Panc1 (cell line): ENCODE measurements at regions not wholly inside any gene's neighbourhood (a gene's known extent, or its start where the extent isn't known, plus 50 kb on each side); places are given as distances from the start of the nearest gene placed in this dataset.

Experiments used
- ATAC-seq: fragments of 200-7000 bp; cut with Tn5 transposase; 2 replicates; pipeline ENCODE4 v1.9.1; 2020; ENCODE audit warnings: mild to moderate bottlenecking, moderate library complexity
- BruUV-seq: library from RNA; stranded (reverse); fragments of 400-500 nt; replicated peaks from 2 replicates; lab custom pipeline; 2021; lab: Mats Ljungman, UMichigan
- CTCF ChIA-PET: fragments of 300-600 bp; sonication (Branson Sonifier 250); formaldehyde crosslinking; loops from one replicate; lab custom pipeline; 2022; ENCODE audit warnings: antibody characterized with exemption; lab: Charles Lee
- POLR2A ChIA-PET: fragments of 300-600 bp; sonication (Branson Sonifier 250); formaldehyde crosslinking; loops from one replicate; lab custom pipeline; 2022; ENCODE audit warnings: antibody characterized with exemption; lab: Charles Lee
- DNase-seq: peaks from one replicate; pipeline ENCODE4 v3.0.0-alpha.2; 2010; ENCODE audit warnings: low read depth, low spot score
- H3K27ac ChIP-seq: 2 replicates; pipeline ENCODE4 v1.5.1; 2011; ENCODE audit warnings: mild to moderate bottlenecking, low read length, inconsistent platforms
- H3K27me3 ChIP-seq: fragments of 200-500 bp; sonication (Bioruptor generic); 2 replicates; pipeline ENCODE4 v1.6.0; 2014; ENCODE audit warnings: low read length, inconsistent platforms; ENCODE audit not compliant: control insufficient read depth, insufficient read depth
- H3K36me3 ChIP-seq: fragments of 200-500 bp; sonication (Bioruptor generic); 2 replicates; pipeline ENCODE4 v1.5.1; 2014; ENCODE audit warnings: inconsistent platforms, mild to moderate bottlenecking, low read length, moderate library complexity; ENCODE audit not compliant: control insufficient read depth, insufficient read depth
- H3K4me1 ChIP-seq: 2 replicates; pipeline ENCODE4 v1.5.1; 2011; ENCODE audit warnings: inconsistent platforms, mild to moderate bottlenecking, low read length, moderate library complexity; ENCODE audit not compliant: control insufficient read depth, insufficient read depth
- H3K4me3 ChIP-seq, 2 experiments: 2 replicates each; pipeline ENCODE4 v1.5.1; 2011 to 2012; ENCODE audit warnings: low read depth in 2 of 2, low read length in 2 of 2, mild to moderate bottlenecking in 2 of 2, inconsistent platforms in 1 of 2, moderate library complexity in 1 of 2
- H3K9me3 ChIP-seq: fragments of 200-500 bp; sonication (Bioruptor generic); 2 replicates; pipeline ENCODE4 v1.5.1; 2014; ENCODE audit warnings: low read depth, mild to moderate bottlenecking, inconsistent platforms, low read length, moderate library complexity; ENCODE audit not compliant: control insufficient read depth, insufficient read depth
- CTCF ChIP-seq: fragments of 450-650 bp; IDR thresholded peaks from 2 replicates; pipeline ENCODE4 v1.5.1; 2017; ENCODE audit warnings: mild to moderate bottlenecking
- POLR2AphosphoS5 ChIP-seq: IDR thresholded peaks from 2 replicates; pipeline ENCODE4 v1.6.1; 2012; ENCODE audit warnings: mild to moderate bottlenecking, low read depth, low read length, moderate library complexity
- SIN3A ChIP-seq: IDR thresholded peaks from 2 replicates; pipeline ENCODE4 v1.6.1; 2012; ENCODE audit warnings: low read depth, mild to moderate bottlenecking, low read length, moderate library complexity, borderline replicate concordance; ENCODE audit not compliant: insufficient read depth
- TCF7L2 ChIP-seq: IDR thresholded peaks from 2 replicates; pipeline ENCODE4 v1.6.1; 2011; ENCODE audit warnings: mild to moderate bottlenecking, low read depth, low read length, inconsistent platforms
- in situ Hi-C: cut with HindIII; loops from 2 replicates; pipeline ENCODE4 v1.10.0; 2016; ENCODE audit warnings: low sequenced_read_pairs, low pct_unique_long_range_greater_than_20kb
- intact Hi-C: fragments of 100-400 bp; cut with micrococcal nuclease; formaldehyde crosslinking; loops from one replicate; pipeline ENCODE4 v1.10.0; 2022; ENCODE audit not compliant: unreplicated experiment
- TF ChIP-seq, protein P1 (sequence below), 2 experiments: IDR thresholded peaks; 2 replicates each; pipeline ENCODE4 v1.6.1; 2011 to 2012; ENCODE audit warnings: low read depth in 2 of 2, control low read depth in 1 of 2, low read length in 1 of 2, mild to moderate bottlenecking in 1 of 2, moderate library complexity in 1 of 2; ENCODE audit not compliant: insufficient read depth in 1 of 2

DNA sequence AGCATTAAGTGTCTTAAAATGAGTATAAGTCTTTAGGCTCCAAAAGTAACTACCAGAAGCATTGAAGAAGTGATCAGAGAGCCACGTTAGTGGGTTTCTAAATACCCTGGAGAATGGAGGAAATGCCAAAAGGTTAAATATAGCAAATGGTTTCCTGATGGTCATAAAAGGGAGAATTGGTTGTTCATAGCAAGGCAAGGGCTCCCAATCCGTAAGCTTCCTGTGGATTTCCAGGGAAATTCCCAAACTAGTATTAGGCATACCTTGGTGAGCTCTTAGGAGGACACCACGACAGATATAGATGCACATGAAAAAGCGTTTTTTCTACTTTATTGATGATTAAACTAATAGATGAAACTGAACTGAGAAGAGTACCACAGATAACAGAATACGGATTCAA, 410.9 kb downstream of the FOXO1 start:
- BruUV-seq, result no TSS peak
- in situ Hi-C loops, result no loop called here

DNA sequence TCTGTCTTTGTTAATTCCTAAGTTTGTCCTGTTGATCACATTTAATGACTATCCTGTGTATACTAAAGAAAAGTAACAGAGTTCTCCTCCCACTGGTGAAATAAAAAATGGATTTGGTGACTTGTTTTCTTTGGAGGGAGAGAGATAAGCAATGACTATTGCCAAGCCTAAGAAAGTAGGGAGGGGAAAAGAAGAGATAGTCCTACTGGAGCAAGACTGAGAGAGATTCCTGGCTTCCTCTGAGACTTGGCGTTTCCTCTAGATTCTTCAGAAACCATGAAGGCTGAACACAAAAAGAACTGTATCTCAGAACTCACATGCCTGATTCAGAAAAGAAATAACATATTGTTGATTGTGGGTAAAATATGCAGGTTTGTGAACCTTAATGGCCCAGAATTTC, 406.5 kb downstream of the FOXO1 start:
- H3K4me1 ChIP-seq, result no peaks in the 10 kb centered on the region
- in situ Hi-C loops, result no loop called here
- CTCF ChIA-PET, result no interaction called here
- no peaks in the 10 kb centered on the region for H3K27me3 ChIP-seq
- no peak overlapping the region for H3K4me3 ChIP-seq
- H3K9me3 ChIP-seq, result no peaks in the 10 kb centered on the region
- H3K36me3 ChIP-seq, result no peaks in the 10 kb centered on the region
- ATAC-seq (no peak), DNase-seq (no peak)
- POLR2A ChIA-PET, result no interaction called here
- BruUV-seq, result no TSS peak
- H3K27ac ChIP-seq, result no peak overlapping the region
- TF ChIP-seq, protein P1, sequence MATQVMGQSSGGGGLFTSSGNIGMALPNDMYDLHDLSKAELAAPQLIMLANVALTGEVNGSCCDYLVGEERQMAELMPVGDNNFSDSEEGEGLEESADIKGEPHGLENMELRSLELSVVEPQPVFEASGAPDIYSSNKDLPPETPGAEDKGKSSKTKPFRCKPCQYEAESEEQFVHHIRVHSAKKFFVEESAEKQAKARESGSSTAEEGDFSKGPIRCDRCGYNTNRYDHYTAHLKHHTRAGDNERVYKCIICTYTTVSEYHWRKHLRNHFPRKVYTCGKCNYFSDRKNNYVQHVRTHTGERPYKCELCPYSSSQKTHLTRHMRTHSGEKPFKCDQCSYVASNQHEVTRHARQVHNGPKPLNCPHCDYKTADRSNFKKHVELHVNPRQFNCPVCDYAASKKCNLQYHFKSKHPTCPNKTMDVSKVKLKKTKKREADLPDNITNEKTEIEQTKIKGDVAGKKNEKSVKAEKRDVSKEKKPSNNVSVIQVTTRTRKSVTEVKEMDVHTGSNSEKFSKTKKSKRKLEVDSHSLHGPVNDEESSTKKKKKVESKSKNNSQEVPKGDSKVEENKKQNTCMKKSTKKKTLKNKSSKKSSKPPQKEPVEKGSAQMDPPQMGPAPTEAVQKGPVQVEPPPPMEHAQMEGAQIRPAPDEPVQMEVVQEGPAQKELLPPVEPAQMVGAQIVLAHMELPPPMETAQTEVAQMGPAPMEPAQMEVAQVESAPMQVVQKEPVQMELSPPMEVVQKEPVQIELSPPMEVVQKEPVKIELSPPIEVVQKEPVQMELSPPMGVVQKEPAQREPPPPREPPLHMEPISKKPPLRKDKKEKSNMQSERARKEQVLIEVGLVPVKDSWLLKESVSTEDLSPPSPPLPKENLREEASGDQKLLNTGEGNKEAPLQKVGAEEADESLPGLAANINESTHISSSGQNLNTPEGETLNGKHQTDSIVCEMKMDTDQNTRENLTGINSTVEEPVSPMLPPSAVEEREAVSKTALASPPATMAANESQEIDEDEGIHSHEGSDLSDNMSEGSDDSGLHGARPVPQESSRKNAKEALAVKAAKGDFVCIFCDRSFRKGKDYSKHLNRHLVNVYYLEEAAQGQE (IDR thresholded peaks at IDR 0.05; ENCODE audit: insufficient read depth in 1 of 2, low read depth in 2 of 2, low read length in 1 of 2), result no peak
- no peak for TF ChIP-seq POLR2AphosphoS5
- no peak for TF ChIP-seq SIN3A
- no peak for TF ChIP-seq TCF7L2
- TF ChIP-seq CTCF, result no peak
- intact Hi-C loops, result no loop called here

More for the DNA sequence above, 410.9 kb downstream of the FOXO1 start:
- no peaks in the 10 kb centered on the region for H3K9me3 ChIP-seq
- TF ChIP-seq TCF7L2 (no peak), SIN3A (no peak), CTCF (no peak), POLR2AphosphoS5 (no peak)
- TF ChIP-seq, protein P1 (IDR thresholded peaks at IDR 0.05; ENCODE audit: insufficient read depth in 1 of 2, low read depth in 2 of 2, low read length in 1 of 2), result no peak
- no peak for DNase-seq
- H3K27ac ChIP-seq, result no peak overlapping the region
- no peak overlapping the region for H3K4me3 ChIP-seq
- ChIA-PET CTCF (no interaction called here), POLR2A (no interaction called here)
- H3K27me3 ChIP-seq, result no peaks in the 10 kb centered on the region
- intact Hi-C loops, result no loop called here
- no peaks in the 10 kb centered on the region for H3K36me3 ChIP-seq
- no peak for ATAC-seq
- H3K4me1 ChIP-seq, result no peaks in the 10 kb centered on the region
